NCI-H2196 (cell line): ENCODE measurements at regions not wholly inside any gene's neighbourhood (a gene's known extent, or its start where the extent isn't known, plus 50 kb on each side); places are given as distances from the start of the nearest gene placed in this dataset.
"Not testable (repeated sequence)": the region's sequence is repeated elsewhere in the genome, so short reads cannot be mapped to it uniquely, and the experiment has no call there.

Experiments
- DNase-seq: peaks from one replicate; lab custom pipeline; 2025; ENCODE audit not compliant: unreplicated experiment; lab: John Stamatoyannopoulos, UW

GRCh38 chr7:115654384-115655214, 376.0 kb downstream of the TFEC start:
- no peak for DNase-seq

DNA sequence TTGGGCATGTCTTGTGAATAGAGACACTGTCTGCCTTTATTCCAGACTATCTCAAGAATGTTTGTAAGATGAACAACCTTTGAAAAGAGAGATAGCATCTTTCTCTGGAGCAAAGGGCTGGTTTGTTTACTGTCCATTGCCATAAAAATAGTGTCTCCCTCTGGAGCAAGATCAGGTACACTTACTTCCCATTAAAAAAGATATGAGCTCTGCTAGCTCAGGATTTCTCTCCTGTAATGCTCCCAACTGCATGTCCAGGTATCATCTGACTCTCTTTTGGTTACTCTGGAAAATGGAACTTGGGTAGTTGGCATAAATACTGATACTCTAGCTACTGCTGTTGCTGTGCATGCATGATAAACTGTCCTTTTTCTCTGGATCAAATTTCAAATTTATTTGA, 381.1 kb downstream of the TFEC start:
- no peak for DNase-seq

DNA sequence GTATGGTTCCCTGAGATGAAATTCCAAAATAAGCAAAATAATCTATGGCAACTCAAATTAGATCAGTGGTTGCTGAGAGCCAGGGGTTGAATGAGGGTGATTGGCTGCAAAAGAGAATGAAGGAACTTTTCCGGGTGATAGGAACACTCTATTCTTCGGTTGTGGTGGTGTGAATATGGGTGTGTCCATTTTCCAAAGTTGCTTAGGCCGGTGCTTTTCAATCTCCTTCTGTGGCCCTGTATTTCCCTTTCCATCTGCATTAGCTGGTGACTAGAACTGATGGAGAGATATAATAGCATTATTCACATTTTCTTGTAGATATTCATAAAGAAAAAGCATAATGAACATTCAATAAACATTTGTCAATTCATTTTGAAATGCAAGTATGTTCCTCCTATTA, 382.9 kb downstream of the TFEC start:
- DNase-seq, result no peak

DNA sequence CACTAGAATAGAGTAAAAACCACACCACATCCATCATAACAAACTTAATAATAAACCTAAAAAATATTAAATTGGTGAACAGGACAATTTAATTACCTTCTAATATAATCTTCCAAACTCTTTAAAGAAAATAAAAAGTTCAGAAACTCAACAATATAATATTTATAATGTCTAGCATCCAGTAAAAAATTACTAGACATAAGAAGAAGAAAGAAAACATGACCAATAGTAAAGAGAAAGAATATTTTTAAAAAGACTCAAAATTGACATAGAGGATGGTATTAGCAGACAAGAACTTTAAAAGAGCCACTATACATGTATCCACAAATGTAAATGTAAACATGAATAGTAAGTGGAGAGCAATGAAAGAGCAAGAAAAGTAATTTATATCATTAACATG, 388.4 kb downstream of the TFEC start:
- no peak for DNase-seq

DNA sequence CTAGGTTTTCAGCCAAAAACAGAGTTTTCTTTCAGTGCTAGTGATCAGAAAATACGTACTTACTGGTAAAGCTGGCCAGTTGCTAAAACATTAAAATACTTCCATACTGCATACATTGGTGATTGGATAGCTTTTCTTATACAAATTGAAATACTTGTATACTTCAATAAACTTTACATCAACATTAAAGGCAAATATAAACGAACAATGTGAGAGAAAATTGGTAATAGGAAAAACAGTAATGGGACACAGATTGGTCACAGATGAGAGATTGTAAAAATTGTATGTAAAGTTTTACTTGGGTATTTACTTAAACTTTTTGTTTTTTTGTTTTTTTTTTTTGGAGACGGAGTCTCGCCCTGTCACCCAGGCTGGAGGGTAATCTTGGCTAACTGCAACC, 391.7 kb downstream of the TFEC start:
- no peak for DNase-seq

DNA sequence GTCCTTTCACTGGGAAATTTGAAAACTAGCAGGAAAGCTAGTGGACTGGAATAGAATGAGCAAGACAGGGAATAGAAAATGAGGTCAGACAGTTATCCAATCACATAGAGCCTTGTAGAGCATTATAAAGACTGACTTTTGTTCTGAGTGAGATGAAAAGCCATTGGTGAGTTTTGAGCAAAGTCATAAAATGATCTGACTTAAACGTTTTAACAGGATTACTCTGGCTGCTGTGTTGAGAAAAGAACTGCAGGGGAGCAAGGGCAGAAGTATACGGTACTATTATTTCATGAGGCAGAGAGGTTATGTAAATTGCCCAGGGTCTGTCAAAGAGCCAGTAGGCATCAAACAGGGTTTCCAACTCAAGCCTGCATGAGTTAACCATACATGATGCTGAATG, 393.4 kb downstream of the TFEC start:
- no peak for DNase-seq

DNA sequence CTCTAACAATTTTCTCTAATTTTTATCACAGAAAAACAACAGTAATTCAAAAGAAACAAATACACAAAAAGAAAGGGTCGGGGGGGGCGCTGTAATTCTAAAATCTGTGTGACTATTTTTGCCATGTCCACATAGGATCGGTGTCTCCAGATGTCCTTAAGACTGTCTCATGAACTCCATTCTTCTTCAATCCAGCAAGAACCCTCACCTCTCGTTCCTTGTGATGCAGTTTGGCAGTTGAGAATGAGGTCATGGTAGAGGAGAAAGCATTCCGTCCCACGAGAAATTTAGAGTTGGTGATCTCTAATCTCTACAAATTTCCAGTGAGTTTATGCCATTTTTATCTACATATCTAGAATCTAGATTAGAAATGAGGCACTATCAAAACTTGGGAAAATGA, 394.7 kb downstream of the TFEC start:
- DNase-seq, result no peak

DNA sequence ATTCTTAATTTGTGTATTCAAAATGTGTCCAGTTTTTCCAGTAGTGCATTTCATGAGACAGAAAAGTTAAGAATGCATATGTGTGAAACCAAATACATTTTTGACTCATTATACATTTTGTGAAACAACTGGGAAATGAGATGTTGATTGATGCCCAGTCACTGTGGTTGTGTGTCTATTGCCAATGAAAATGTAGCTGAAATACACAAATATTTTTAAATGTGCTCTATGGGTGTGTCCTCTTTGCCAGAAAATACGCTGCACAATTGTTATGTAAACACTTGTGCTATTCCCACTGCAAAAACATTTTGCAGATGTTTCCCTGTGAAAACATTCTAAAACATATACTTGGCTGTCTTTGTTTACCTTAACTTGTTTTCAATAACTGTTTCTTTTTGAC, 395.2 kb downstream of the TFEC start:
- DNase-seq, result no peak

- DNase-seq, result no peak
Observed at GRCh38 chr7:115634633-115635032, 395.9 kb downstream of the TFEC start.

GRCh38 chr7:115632636-115633035, 397.9 kb downstream of the TFEC start:
- no peak for DNase-seq

DNA sequence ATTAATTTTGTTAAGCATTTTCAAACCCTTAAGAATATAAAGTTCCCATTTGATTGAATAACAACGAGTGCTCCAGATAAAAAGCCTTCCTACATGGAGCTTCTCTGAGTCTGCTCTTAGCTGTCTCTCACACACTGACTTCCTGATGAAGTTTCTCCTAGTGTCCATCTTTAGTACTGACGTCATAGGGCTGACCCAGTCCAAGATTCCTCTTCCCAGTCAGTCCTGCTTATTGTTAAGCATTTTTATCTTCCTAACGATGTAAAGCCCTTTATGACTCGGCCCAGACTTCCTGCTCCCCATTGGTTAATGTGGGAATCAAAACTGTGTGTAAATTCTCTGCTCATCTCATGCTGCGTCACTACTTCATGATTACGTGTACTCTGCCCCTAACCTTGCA, 398.8 kb downstream of the TFEC start:
- no peak for DNase-seq

GRCh38 chr7:115630049-115630448, 400.5 kb downstream of the TFEC start:
- DNase-seq, result no peak

DNA sequence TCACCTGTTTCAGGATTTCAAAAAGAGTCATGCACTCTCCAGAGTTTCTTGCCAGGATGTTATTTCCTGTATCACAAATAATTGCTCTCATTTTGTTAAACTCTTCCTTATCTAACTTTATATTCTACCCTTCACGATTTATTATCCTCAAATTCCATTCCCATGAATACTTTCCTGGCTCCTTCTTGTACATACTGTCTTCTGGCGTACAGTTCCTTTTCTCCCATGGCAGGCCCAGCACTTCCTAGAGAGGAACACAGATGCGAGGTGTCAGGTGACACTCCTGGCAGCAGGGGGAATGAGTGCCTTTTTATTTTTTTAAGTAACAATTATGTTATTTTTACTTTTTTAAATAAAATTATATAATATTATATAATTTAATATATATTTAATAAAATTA, 411.9 kb downstream of the TFEC start:
- DNase-seq, result no peak

GRCh38 chr7:115613836-115614235, 416.7 kb downstream of the TFEC start:
- no peak for DNase-seq

GRCh38 chr7:115603416-115603815, 427.1 kb downstream of the TFEC start:
- DNase-seq, result no peak

GRCh38 chr7:115600207-115600606, 430.4 kb downstream of the TFEC start:
- no peak for DNase-seq

- DNase-seq, result not testable (repeated sequence)
Observed at GRCh38 chr7:115599184-115599583, 431.4 kb downstream of the TFEC start.

DNA sequence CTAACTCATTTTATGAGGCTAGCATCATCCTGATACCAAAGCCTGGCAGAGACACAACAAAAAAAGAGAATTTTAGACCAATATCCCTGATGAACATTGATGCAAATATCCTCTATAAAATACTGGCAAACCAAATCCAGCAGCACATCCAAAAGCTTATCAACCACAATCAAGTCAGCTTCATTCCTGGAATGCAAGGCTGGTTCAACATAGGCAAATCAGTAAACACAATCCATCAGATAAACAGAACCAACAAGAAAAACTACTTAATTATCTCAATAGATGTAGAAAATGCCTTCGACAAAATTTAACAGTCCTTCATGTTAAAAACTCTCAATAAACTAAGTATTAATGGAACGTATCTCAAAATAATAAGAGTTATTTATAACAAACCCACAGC, 433.3 kb downstream of the TFEC start:
- not testable (repeated sequence) for DNase-seq

- DNase-seq, result no peak
Observed at GRCh38 chr7:115593111-115593510, 437.5 kb downstream of the TFEC start.

- DNase-seq, result no peak
Observed at GRCh38 chr7:115585015-115585718, 445.4 kb downstream of the TFEC start.

- DNase-seq, result no peak
Observed at GRCh38 chr7:115582956-115583355, 447.6 kb downstream of the TFEC start.

DNA sequence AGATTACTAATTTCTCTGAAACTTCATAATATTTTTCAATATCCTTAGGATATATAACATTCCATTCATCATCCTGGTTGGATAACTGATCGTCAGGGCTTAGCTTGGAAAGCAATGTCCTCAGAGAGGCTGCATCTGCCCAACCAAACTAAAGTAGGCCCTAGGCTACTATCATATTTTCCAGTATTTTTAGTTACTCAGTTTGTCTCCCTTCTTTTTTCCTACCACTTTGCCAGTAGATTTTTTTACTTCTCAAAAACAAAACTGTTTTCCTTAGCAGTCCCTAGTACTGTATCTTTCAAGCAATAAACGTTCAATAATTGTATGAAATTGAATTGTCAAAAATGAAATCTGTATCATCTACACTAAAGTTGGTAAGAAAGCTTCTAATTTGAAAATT, 452.0 kb downstream of the TFEC start:
- DNase-seq, result no peak
